ENCODE measurements at regions not wholly inside any gene's neighbourhood (a gene's known extent, or its start where the extent isn't known, plus 50 kb on each side); places are given as distances from the start of the nearest gene placed in this dataset.

DNA sequence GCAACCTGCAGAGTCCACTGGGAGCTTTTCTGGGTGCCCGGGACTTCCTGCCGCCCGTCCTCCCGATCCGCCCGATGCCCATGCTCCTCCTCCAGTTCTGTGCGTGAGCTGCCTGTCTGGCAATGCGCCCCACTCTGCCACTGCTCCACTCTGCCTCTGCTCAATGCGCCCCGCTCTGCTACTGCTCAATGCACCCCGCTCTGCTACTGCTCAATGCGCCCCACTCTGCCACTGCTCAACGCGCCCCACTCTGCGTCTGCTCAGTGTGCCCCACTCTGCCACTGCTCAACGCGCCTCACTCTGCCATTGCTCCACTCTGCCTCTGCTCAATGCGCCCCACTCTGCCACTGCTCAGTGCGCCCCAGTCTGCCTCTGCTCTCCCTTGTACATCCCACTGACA is 436.0 kb downstream of the NR2F1-AS1 start:
- TF ChIP-seq, protein P1, sequence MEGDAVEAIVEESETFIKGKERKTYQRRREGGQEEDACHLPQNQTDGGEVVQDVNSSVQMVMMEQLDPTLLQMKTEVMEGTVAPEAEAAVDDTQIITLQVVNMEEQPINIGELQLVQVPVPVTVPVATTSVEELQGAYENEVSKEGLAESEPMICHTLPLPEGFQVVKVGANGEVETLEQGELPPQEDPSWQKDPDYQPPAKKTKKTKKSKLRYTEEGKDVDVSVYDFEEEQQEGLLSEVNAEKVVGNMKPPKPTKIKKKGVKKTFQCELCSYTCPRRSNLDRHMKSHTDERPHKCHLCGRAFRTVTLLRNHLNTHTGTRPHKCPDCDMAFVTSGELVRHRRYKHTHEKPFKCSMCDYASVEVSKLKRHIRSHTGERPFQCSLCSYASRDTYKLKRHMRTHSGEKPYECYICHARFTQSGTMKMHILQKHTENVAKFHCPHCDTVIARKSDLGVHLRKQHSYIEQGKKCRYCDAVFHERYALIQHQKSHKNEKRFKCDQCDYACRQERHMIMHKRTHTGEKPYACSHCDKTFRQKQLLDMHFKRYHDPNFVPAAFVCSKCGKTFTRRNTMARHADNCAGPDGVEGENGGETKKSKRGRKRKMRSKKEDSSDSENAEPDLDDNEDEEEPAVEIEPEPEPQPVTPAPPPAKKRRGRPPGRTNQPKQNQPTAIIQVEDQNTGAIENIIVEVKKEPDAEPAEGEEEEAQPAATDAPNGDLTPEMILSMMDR (IDR thresholded peaks at IDR 0.05; ENCODE audit: insufficient read depth, low read length, missing control alignments), result no peak
- no peak overlapping the region for H3K4me3 ChIP-seq (ENCODE audit: low read depth, low read length)
- DNase-seq (ENCODE audit: low read depth, low spot score), result no peak
- POLR2A ChIA-PET, result no interaction called here
- CTCF ChIA-PET, result no interaction called here

DNA sequence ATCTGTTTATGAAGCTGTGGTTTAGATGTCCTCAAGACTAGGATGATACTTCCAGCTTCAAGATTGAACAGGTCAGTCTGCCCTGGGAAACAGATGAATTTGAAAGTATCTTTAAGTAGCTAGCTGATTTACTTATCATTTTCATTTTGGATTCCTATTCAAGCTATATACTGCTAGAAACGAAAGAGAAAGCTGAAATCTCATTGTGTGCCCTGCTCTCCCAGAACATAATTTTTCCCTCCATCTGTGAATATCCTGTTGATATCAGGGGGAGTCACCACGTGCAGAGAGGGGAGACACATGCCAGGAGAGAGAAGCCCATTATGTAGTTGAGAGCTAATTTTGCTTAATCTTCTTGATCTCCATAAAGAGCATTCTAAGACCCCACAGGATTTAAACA is 439.1 kb downstream of the NR2F1-AS1 start:
- ChIA-PET POLR2A (no interaction called here), CTCF (no interaction called here)
- no peak overlapping the region for H3K4me3 ChIP-seq (ENCODE audit: low read depth, low read length)
- no peak for DNase-seq (ENCODE audit: low read depth, low spot score)
- TF ChIP-seq, protein P1 (IDR thresholded peaks at IDR 0.05; ENCODE audit: insufficient read depth, low read length, missing control alignments), result no peak

DNA sequence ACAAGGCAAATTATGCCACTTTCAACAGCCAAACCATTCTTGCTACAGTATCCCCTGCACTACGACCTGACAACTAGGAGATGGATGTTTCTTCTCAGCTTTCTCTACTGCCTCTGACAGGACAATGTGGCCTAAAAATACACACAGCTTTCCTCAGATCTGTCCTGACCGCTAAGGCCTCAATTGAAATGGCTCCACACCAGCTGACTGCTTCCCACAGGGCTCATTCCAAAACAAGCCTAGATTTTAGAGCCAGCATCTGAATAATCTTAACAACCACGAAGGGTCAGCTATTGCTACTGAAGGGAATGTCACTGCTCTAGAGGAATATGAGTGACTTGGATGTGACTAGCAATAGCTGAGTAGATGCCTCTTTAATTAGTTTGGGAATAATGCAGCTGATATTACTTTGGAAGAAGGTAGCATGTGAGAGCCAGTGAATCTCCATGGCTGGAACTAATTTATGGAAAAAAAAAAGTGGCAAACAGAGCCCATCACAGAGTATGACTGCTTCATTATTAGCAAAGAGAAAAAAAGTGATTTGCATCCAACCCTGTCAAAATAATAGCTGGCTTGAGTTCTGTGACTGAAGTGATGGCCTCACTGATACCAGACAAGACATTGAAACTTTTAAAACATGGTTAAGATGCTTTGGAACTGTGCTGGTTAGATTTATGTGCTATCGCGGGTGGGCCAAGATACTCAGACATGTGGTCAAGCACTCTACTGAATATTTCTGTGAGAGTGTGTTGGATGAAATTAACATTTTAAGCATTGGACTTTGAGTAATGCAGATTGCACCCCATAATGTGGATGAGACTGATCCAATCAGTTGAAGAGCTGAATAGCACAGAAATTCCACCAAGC is 450.2 kb downstream of the NR2F1-AS1 start:
- POLR2A ChIA-PET, result no interaction called here
- CTCF ChIA-PET, result interaction anchor here (2.8 kb wide), 1 partner anchor 10 kb away, joined by 11 read pairs; no protein-coding TSS in a partner anchor
- TF ChIP-seq, protein P1 (IDR thresholded peaks at IDR 0.05; ENCODE audit: insufficient read depth, low read length, missing control alignments), result no peak
- no peak for DNase-seq (ENCODE audit: low read depth, low spot score)
- no peak overlapping the region for H3K4me3 ChIP-seq (ENCODE audit: low read depth, low read length)

DNA sequence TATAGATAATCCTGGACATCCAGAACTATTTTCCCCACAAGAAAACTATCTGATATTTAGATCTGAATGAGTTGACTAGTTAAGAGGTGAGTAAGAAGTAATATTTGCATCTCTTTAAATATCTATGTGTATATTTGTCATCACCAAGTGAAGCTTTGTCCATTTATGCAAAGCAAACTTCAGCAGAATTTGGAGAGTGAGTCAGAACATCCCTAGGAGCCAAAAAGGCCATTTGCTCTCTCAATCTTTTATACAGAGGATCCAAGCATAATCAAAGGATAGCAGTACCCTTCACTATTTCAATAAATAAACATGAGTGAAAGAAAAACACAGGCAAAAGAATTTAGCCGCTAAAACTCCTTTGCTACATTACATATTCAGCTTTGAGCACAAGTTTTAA is 454.4 kb downstream of the NR2F1-AS1 start:
- ChIA-PET POLR2A (no interaction called here), CTCF (interaction anchor here (1.5 kb wide), 1 partner anchor 9 kb away, joined by 3 read pairs; no protein-coding TSS in a partner anchor)
- DNase-seq (ENCODE audit: low read depth, low spot score), result no peak
- H3K4me3 ChIP-seq (ENCODE audit: low read depth, low read length), result no peak overlapping the region
- TF ChIP-seq, protein P1 (IDR thresholded peaks at IDR 0.05; ENCODE audit: insufficient read depth, low read length, missing control alignments), result no peak

DNA sequence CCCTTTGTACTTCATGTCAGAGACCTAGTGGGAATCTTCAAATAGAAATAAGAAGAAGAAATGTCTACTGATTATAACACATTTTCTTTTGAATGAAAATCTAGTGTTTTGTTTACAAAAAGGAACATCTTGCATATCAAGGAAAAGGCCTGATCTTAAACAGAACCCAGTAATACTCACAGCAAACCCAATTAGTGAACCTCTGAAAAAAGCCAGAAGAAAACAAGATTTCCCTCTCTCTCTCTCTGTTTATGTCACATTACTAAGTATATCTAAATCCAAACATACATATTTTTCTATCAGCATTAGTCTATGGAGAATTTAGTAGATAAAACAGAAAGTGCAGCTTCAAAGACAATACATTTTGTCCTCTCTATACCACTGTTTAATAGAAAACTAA is 457.9 kb downstream of the NR2F1-AS1 start:
- POLR2A ChIA-PET, result no interaction called here
- no peak for DNase-seq (ENCODE audit: low read depth, low spot score)
- CTCF ChIA-PET, result no interaction called here
- TF ChIP-seq, protein P1 (IDR thresholded peaks at IDR 0.05; ENCODE audit: insufficient read depth, low read length, missing control alignments), result no peak
- no peak overlapping the region for H3K4me3 ChIP-seq (ENCODE audit: low read depth, low read length)

DNA sequence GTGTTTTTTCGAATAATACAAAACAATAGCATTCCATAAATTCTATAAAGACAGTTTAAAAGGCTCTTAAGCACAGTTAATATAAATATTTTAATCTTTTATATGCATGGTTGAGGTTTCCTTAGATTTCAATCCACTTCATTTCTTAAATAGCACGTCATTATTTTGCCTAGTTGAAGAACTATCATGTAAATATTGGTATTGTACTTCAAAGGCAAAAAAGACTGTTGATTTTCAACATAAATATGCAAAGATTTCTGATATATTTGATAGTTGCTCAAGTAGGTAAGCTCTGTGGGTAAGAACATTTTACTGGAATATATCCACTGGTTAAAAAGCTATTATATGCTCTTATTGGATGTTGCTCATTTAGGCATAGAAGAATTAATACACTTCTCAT is 458.6 kb downstream of the NR2F1-AS1 start:
- TF ChIP-seq, protein P1 (IDR thresholded peaks at IDR 0.05; ENCODE audit: insufficient read depth, low read length, missing control alignments), result no peak
- ChIA-PET POLR2A (no interaction called here), CTCF (interaction anchor here (3.5 kb wide), 1 partner anchor 8 kb away, joined by 11 read pairs; no protein-coding TSS in a partner anchor)
- DNase-seq (ENCODE audit: low read depth, low spot score), result no peak
- no peak overlapping the region for H3K4me3 ChIP-seq (ENCODE audit: low read depth, low read length)

Data from AG04449 (cell line).